ENCODE measurements at regions not wholly inside any gene's neighbourhood (a gene's known extent, or its start where the extent isn't known, plus 50 kb on each side); places are given as distances from the start of the nearest gene placed in this dataset.

GRCh38 chr9:82376677-82377232 is 388.2 kb downstream of the SPATA31D1 start:
- POLR2A ChIA-PET, result no interaction called here
- CTCF ChIA-PET, result no interaction called here
- no peak for TF ChIP-seq CTCF (IDR thresholded peaks at IDR 0.05; ENCODE audit: insufficient read depth, low read length, missing control alignments)

GRCh38 chr9:82382887-82383616 is 394.5 kb downstream of the SPATA31D1 start:
- ChIA-PET CTCF (no interaction called here), POLR2A (no interaction called here)
- no peak for TF ChIP-seq CTCF (IDR thresholded peaks at IDR 0.05; ENCODE audit: insufficient read depth, low read length, missing control alignments)
- no peak overlapping the region for H3K4me3 ChIP-seq (ENCODE audit: low read depth, low read length)
- DNase-seq (ENCODE audit: low read depth, low spot score), result no peak

More at GRCh38 chr9:82376677-82377232, 388.2 kb downstream of the SPATA31D1 start:
- no peak overlapping the region for H3K4me3 ChIP-seq (ENCODE audit: low read depth, low read length)
- DNase-seq (ENCODE audit: low read depth, low spot score), result no peak

GRCh38 chr9:82385633-82386032 is 397.1 kb downstream of the SPATA31D1 start:
- no peak for TF ChIP-seq CTCF (IDR thresholded peaks at IDR 0.05; ENCODE audit: insufficient read depth, low read length, missing control alignments)
- DNase-seq (ENCODE audit: low read depth, low spot score), result no peak
- CTCF ChIA-PET, result no interaction called here
- POLR2A ChIA-PET, result no interaction called here
- no peak overlapping the region for H3K4me3 ChIP-seq (ENCODE audit: low read depth, low read length)

- CTCF ChIA-PET, result no interaction called here
- TF ChIP-seq CTCF (IDR thresholded peaks at IDR 0.05; ENCODE audit: insufficient read depth, low read length, missing control alignments), result no peak
- H3K4me3 ChIP-seq (ENCODE audit: low read depth, low read length), result no peak overlapping the region
- DNase-seq (ENCODE audit: low read depth, low spot score), result no peak
- POLR2A ChIA-PET, result no interaction called here
These were observed 409.0 kb downstream of the SPATA31D1 start for GRCh38 chr9:82397534-82397933.

- CTCF ChIA-PET, result no interaction called here
- POLR2A ChIA-PET, result no interaction called here
- TF ChIP-seq CTCF (IDR thresholded peaks at IDR 0.05; ENCODE audit: insufficient read depth, low read length, missing control alignments), result no peak
- no peak overlapping the region for H3K4me3 ChIP-seq (ENCODE audit: low read depth, low read length)
- DNase-seq (ENCODE audit: low read depth, low spot score), result no peak
These were observed 415.8 kb downstream of the SPATA31D1 start for GRCh38 chr9:82404196-82404870.

- ChIA-PET CTCF (no interaction called here), POLR2A (no interaction called here)
These were observed 416.3 kb downstream of the SPATA31D1 start for GRCh38 chr9:82404881-82405280.

More at GRCh38 chr9:82404881-82405280, 416.3 kb downstream of the SPATA31D1 start:
- no peak overlapping the region for H3K4me3 ChIP-seq (ENCODE audit: low read depth, low read length)
- DNase-seq (ENCODE audit: low read depth, low spot score), result no peak
- TF ChIP-seq CTCF (IDR thresholded peaks at IDR 0.05; ENCODE audit: insufficient read depth, low read length, missing control alignments), result no peak
